Uterus (tissue), 3 donors: ENCODE measurements at regions not wholly inside any gene's neighbourhood (a gene's known extent, or its start where the extent isn't known, plus 50 kb on each side); places are given as distances from the start of the nearest gene placed in this dataset.

Source experiments
- DNase-seq, 2 donors: peaks; one replicate each; pipeline ENCODE4 v3.0.0-alpha.2; 2019 to 2020
- H3K27ac ChIP-seq, 2 donors: fragments of 200-600 bp; sonication (generic); 1 replicate in 1 of 2; 2 replicates in 1 of 2; pipeline ENCODE4 v1.5.1; 2016 to 2018
- H3K27me3 ChIP-seq, 2 donors: fragments of 200-600 bp; sonication (generic); one replicate each; pipeline ENCODE4 v1.5.1; 2018 to 2019; ENCODE audit warnings: control low read depth in 1 of 2
- H3K36me3 ChIP-seq, 2 donors: fragments of 200-600 bp; sonication (generic); one replicate each; pipeline ENCODE4 v1.5.1; 2019; ENCODE audit warnings: control low read depth in 1 of 2
- H3K4me1 ChIP-seq, 2 donors: fragments of 200-600 bp; sonication (generic); one replicate each; pipeline ENCODE4 v1.5.1; 2018 to 2019; ENCODE audit warnings: control low read depth in 1 of 2
- H3K4me3 ChIP-seq, 2 donors: fragments of 200-600 bp; sonication (generic); 1 replicate in 1 of 2; 2 replicates in 1 of 2; pipeline ENCODE4 v1.5.1; 2018 to 2019; ENCODE audit warnings: mild to moderate bottlenecking in 1 of 2
- H3K9me3 ChIP-seq, 2 donors: fragments of 200-600 bp; sonication (generic); one replicate each; pipeline ENCODE4 v1.5.1; 2019; ENCODE audit warnings: control low read depth in 1 of 2
- CTCF ChIP-seq, 4 experiments: fragments of 200-600 bp in 2 of 4; fragments of 450-650 bp in 2 of 4; sonication (generic) in 2 of 4; IDR thresholded peaks; one replicate each; pipeline ENCODE4 v1.5.1; 2016 to 2019; ENCODE audit warnings: antibody characterized with exemption in 4 of 4, mild to moderate bottlenecking in 2 of 4, moderate library complexity in 1 of 4
- POLR2A ChIP-seq, 2 donors: fragments of 450-650 bp; IDR thresholded peaks; one replicate each; pipeline ENCODE4 v1.6.1; 2016; ENCODE audit warnings: antibody characterized with exemption in 2 of 2, mild to moderate bottlenecking in 1 of 2, moderate library complexity in 1 of 2
- intact Hi-C: fragments of 100-400 bp; cut with DNase I; formaldehyde crosslinking; loops from one replicate; pipeline ENCODE4 v1.15.1; 2023; ENCODE audit warnings: low total_unique reads
- donor health status: DM: yes; HTN: yes; CAD: no.

- H3K9me3 ChIP-seq, result no peaks in the 10 kb centered on the region
- intact Hi-C loops, result no loop called here
- DNase-seq, result no peak
- TF ChIP-seq CTCF (IDR thresholded peaks at IDR 0.05) (no peak), POLR2A (IDR thresholded peaks at IDR 0.05) (no peak)
- H3K4me1 ChIP-seq, result no peaks in the 10 kb centered on the region
- H3K4me3 ChIP-seq, result no peak overlapping the region
- H3K36me3 ChIP-seq, result no peaks in the 10 kb centered on the region
- no peak overlapping the region for H3K27ac ChIP-seq
- no peaks in the 10 kb centered on the region for H3K27me3 ChIP-seq
Measured at GRCh38 chr2:5234563-5234962, 457.6 kb upstream of the SOX11 start.

- Histone ChIP-seq H3K27ac (no peak overlapping the region), H3K27me3 (no peaks in the 10 kb centered on the region), H3K9me3 (no peaks in the 10 kb centered on the region), H3K36me3 (no peaks in the 10 kb centered on the region), H3K4me3 (no peak overlapping the region), H3K4me1 (no peaks in the 10 kb centered on the region)
- no peak for DNase-seq
- intact Hi-C loops, result no loop called here
- TF ChIP-seq CTCF (IDR thresholded peaks at IDR 0.05) (no peak), POLR2A (IDR thresholded peaks at IDR 0.05) (no peak)
Measured at GRCh38 chr2:5235701-5236100, 456.5 kb upstream of the SOX11 start.

- intact Hi-C loops, result no loop called here
- TF ChIP-seq CTCF (IDR thresholded peaks at IDR 0.05) (no peak), POLR2A (IDR thresholded peaks at IDR 0.05) (no peak)
- no peaks in the 10 kb centered on the region for H3K9me3 ChIP-seq
- no peak overlapping the region for H3K27ac ChIP-seq
- H3K36me3 ChIP-seq, result no peaks in the 10 kb centered on the region
- no peaks in the 10 kb centered on the region for H3K27me3 ChIP-seq
- DNase-seq, result no peak
- H3K4me3 ChIP-seq, result no peak overlapping the region
- no peaks in the 10 kb centered on the region for H3K4me1 ChIP-seq
Measured at GRCh38 chr2:5236249-5236648, 455.9 kb upstream of the SOX11 start.

DNA sequence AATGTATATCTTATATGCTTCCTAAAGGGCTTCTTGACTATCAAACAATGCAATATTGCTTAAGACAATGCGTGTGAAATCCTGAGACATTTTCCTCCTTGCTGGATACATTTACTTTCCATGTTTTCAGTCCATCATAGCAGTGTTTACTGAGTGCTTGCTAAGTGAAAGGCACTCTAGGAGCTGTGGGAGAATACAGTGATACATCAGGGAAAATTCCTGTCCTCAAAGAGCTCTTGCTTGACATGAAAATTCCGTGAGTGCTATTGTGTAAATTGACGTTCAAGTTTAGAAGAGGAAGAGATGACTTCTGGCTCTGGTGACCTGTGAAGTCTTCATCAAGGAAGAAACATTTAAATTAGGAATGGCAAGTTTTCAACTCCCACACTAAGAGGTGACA lies 449.4 kb upstream of the SOX11 start:
- H3K4me3 ChIP-seq, result no peak overlapping the region
- H3K9me3 ChIP-seq, result peaks cover 0 to 5% of the 10 kb centered on the region in 2 donors
- no peaks in the 10 kb centered on the region for H3K27me3 ChIP-seq
- H3K27ac ChIP-seq, result no peak overlapping the region
- H3K4me1 ChIP-seq, result no peaks in the 10 kb centered on the region
- no peaks in the 10 kb centered on the region for H3K36me3 ChIP-seq
- intact Hi-C loops, result no loop called here
- DNase-seq, result no peak
- TF ChIP-seq CTCF (IDR thresholded peaks at IDR 0.05) (no peak), POLR2A (IDR thresholded peaks at IDR 0.05) (no peak)

DNA sequence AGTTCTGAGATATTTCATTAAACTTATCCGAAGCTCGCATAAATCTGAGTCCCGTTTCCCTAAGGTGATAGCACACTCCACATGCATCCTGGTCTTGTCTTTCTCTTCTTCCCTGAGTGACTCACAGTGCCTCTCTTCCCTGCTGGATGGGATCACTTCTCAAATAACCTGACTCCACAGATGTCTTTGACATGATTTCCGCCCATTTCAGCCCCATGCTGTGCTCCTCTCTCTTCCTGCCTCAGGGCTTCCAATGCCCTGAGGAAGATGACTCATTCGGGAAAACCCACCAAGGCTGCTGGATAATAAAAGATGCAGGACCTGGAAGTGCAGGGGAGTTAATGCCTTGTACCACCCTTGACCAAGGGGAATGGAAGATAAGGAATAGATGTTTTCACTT lies 441.7 kb upstream of the SOX11 start:
- no peaks in the 10 kb centered on the region for H3K36me3 ChIP-seq
- H3K9me3 ChIP-seq, result peaks cover 0 to 5% of the 10 kb centered on the region in 2 donors
- H3K27me3 ChIP-seq, result no peaks in the 10 kb centered on the region
- intact Hi-C loops, result no loop called here
- H3K4me1 ChIP-seq, result no peaks in the 10 kb centered on the region
- H3K27ac ChIP-seq, result no peak overlapping the region
- no peak for TF ChIP-seq POLR2A (IDR thresholded peaks at IDR 0.05)
- no peak for TF ChIP-seq CTCF (IDR thresholded peaks at IDR 0.05)
- H3K4me3 ChIP-seq, result no peak overlapping the region
- no peak for DNase-seq
